GM12892 (cell line): ENCODE measurements at regions not wholly inside any gene's neighbourhood (a gene's known extent, or its start where the extent isn't known, plus 50 kb on each side); places are given as distances from the start of the nearest gene placed in this dataset.

Source experiments
- DNase-seq: peaks from one replicate; pipeline ENCODE4 v3.0.0; 2011; ENCODE audit not compliant: insufficient read length
- FAIRE-seq: peaks from 2 replicates; lab custom pipeline; 2011; peaks lifted over from hg19 to GRCh38; lab: Jason Lieb, UNC
- POLR2A ChIP-seq: IDR thresholded peaks from 2 replicates; pipeline ENCODE4 v1.6.1; 2011; ENCODE audit warnings: low read depth, low read length, control low read depth
- POLR2AphosphoS5 ChIP-seq: IDR thresholded peaks from 2 replicates; pipeline ENCODE4 v1.6.1; 2011; ENCODE audit warnings: low read depth, low read length, control low read depth
- TAF1 ChIP-seq: IDR thresholded peaks from 2 replicates; pipeline ENCODE4 v1.6.1; 2011; ENCODE audit warnings: low read depth, mild to moderate bottlenecking, control low read depth, low read length, borderline replicate concordance

GRCh38 chr5:1948663-1949191 is 66.0 kb upstream of the IRX4 start:
- DNase-seq (no peak), FAIRE-seq (no peak)
- TF ChIP-seq POLR2A (no peak), POLR2AphosphoS5 (no peak), TAF1 (no peak)

GRCh38 chr5:1948111-1948510 is 65.4 kb upstream of the IRX4 start:
- no peak for DNase-seq
- FAIRE-seq = no peak

GRCh38 chr5:1946776-1947175 is 64.1 kb upstream of the IRX4 start:
- FAIRE-seq (no peak), DNase-seq (no peak)
- no peak for TF ChIP-seq POLR2AphosphoS5
- TF ChIP-seq POLR2A = no peak
- TF ChIP-seq TAF1 = no peak

More at GRCh38 chr5:1948111-1948510, 65.4 kb upstream of the IRX4 start:
- TF ChIP-seq POLR2A (no peak), TAF1 (no peak), POLR2AphosphoS5 (no peak)

- no peak for FAIRE-seq
- DNase-seq = no peak
- TF ChIP-seq POLR2AphosphoS5 (no peak), TAF1 (no peak), POLR2A (no peak)
Observed at GRCh38 chr5:1946122-1946677, 63.5 kb upstream of the IRX4 start.

- no peak for DNase-seq
Observed at GRCh38 chr5:1945606-1946005, 62.9 kb upstream of the IRX4 start.

GRCh38 chr5:1944408-1944807 is 61.7 kb upstream of the IRX4 start:
- no peak for DNase-seq
- no peak for FAIRE-seq
- TF ChIP-seq POLR2AphosphoS5 (no peak), TAF1 (no peak), POLR2A (no peak)

More at GRCh38 chr5:1945606-1946005, 62.9 kb upstream of the IRX4 start:
- TF ChIP-seq TAF1 = no peak
- TF ChIP-seq POLR2A = no peak
- TF ChIP-seq POLR2AphosphoS5 = no peak
- FAIRE-seq = no peak

GRCh38 chr5:1943481-1943880 is 60.8 kb upstream of the IRX4 start:
- DNase-seq = no peak
- no peak for FAIRE-seq
- TF ChIP-seq POLR2A = no peak
- TF ChIP-seq TAF1 = no peak
- no peak for TF ChIP-seq POLR2AphosphoS5

- TF ChIP-seq POLR2AphosphoS5 = no peak
- TF ChIP-seq POLR2A = no peak
- FAIRE-seq = no peak
- no peak for DNase-seq
Observed at GRCh38 chr5:1942630-1943029, 59.9 kb upstream of the IRX4 start.

GRCh38 chr5:1942158-1942557 is 59.4 kb upstream of the IRX4 start:
- FAIRE-seq (no peak), DNase-seq (no peak)
- TF ChIP-seq POLR2AphosphoS5 (no peak), POLR2A (no peak), TAF1 (no peak)

- FAIRE-seq = no peak
- TF ChIP-seq TAF1 (no peak), POLR2AphosphoS5 (no peak), POLR2A (no peak)
- DNase-seq = no peak
Observed at GRCh38 chr5:1939256-1939655, 56.5 kb upstream of the IRX4 start.

- DNase-seq (no peak), FAIRE-seq (no peak)
- TF ChIP-seq TAF1 (no peak), POLR2A (no peak), POLR2AphosphoS5 (no peak)
Observed at GRCh38 chr5:1938310-1939000, 55.7 kb upstream of the IRX4 start.

- no peak for FAIRE-seq
- no peak for DNase-seq
- TF ChIP-seq POLR2AphosphoS5 (no peak), POLR2A (no peak), TAF1 (no peak)
Observed at GRCh38 chr5:1937590-1937989, 54.9 kb upstream of the IRX4 start.
